Thyroid gland (tissue), 4 donors: ENCODE measurements at regions not wholly inside any gene's neighbourhood (a gene's known extent, or its start where the extent isn't known, plus 50 kb on each side); places are given as distances from the start of the nearest gene placed in this dataset.

ENCODE experiments used
- CTCF ChIP-seq, 6 experiments: fragments of 200-600 bp in 3 of 6; fragments of 450-650 bp in 3 of 6; sonication (generic) in 3 of 6; IDR thresholded peaks; one replicate each; pipeline ENCODE4 v1.5.1; 2016 to 2019; ENCODE audit warnings: antibody characterized with exemption in 6 of 6, mild to moderate bottlenecking in 2 of 6, inconsistent platforms in 1 of 6, moderate library complexity in 1 of 6
- POLR2A ChIP-seq, 2 donors: fragments of 450-650 bp; IDR thresholded peaks; one replicate each; pipeline ENCODE4 v1.6.1; 2017; ENCODE audit warnings: antibody characterized with exemption in 2 of 2, mild to moderate bottlenecking in 2 of 2, moderate library complexity in 1 of 2

GRCh38 chr12:126247936-126248335, 1182.7 kb downstream of the AACS start:
- TF ChIP-seq CTCF (IDR thresholded peaks at IDR 0.05) = no peak
- no peak for TF ChIP-seq POLR2A (IDR thresholded peaks at IDR 0.05)
